Stimulated activated CD4-positive, alpha-beta T cell treated with anti-CD3 and anti-CD28 coated beads, TNF-alpha, amount 100 ng/mL, for 48 hours (primary cell): ENCODE measurements at regions not wholly inside any gene's neighbourhood (a gene's known extent, or its start where the extent isn't known, plus 50 kb on each side); places are given as distances from the start of the nearest gene placed in this dataset.

Experiments
- DNase-seq, 3 donors: peaks; one replicate each; pipeline ENCODE4 v3.0.0-alpha.2; 2020; ENCODE audit warnings: low read depth in 3 of 3

GRCh38 chr16:52874042-52874441, 178.7 kb downstream of the CHD9NB start:
- DNase-seq: no peak

- DNase-seq: no peak
Observed at GRCh38 chr16:52872731-52873130, 180.0 kb downstream of the CHD9NB start.

- DNase-seq: no peak
Observed at GRCh38 chr16:52871481-52871880, 181.2 kb downstream of the CHD9NB start.

GRCh38 chr16:52869243-52869642, 183.5 kb downstream of the CHD9NB start:
- no peak for DNase-seq

GRCh38 chr16:52863000-52863399, 189.7 kb downstream of the CHD9NB start:
- no peak for DNase-seq

- DNase-seq: no peak
Observed at GRCh38 chr16:52861614-52862022, 191.1 kb downstream of the CHD9NB start.

- no peak for DNase-seq
Observed at GRCh38 chr16:52855463-52855862, 197.2 kb downstream of the CHD9NB start.

- no peak for DNase-seq
Observed at GRCh38 chr16:52852978-52853377, 199.7 kb downstream of the CHD9NB start.

GRCh38 chr16:52851211-52851740, 201.4 kb downstream of the CHD9NB start:
- DNase-seq: no peak

GRCh38 chr16:52843381-52843780, 209.3 kb downstream of the CHD9NB start:
- no peak for DNase-seq

- no peak for DNase-seq
Observed at GRCh38 chr16:52837251-52837650, 215.4 kb downstream of the CHD9NB start.

- no peak for DNase-seq
Observed at GRCh38 chr16:52834736-52835465, 217.8 kb downstream of the CHD9NB start.

GRCh38 chr16:52832771-52833170, 219.9 kb downstream of the CHD9NB start:
- DNase-seq: no peak

GRCh38 chr16:52827456-52827855, 225.2 kb downstream of the CHD9NB start:
- DNase-seq: no peak

- DNase-seq: no peak
Observed at GRCh38 chr16:52825892-52826291, 226.8 kb downstream of the CHD9NB start.

- no peak for DNase-seq
Observed at GRCh38 chr16:52819808-52820207, 232.9 kb downstream of the CHD9NB start.

GRCh38 chr16:52819405-52819804, 233.3 kb downstream of the CHD9NB start:
- no peak for DNase-seq

GRCh38 chr16:52817696-52818095, 235.0 kb downstream of the CHD9NB start:
- no peak for DNase-seq

GRCh38 chr16:52816993-52817392, 235.7 kb downstream of the CHD9NB start:
- DNase-seq: no peak

- no peak for DNase-seq
Observed at GRCh38 chr16:52812678-52813556, 239.8 kb downstream of the CHD9NB start.

GRCh38 chr16:52805559-52806168, 247.0 kb downstream of the CHD9NB start:
- DNase-seq: no peak

GRCh38 chr16:52800432-52800831, 252.3 kb downstream of the CHD9NB start:
- DNase-seq: no peak
